ENCODE measurements at regions not wholly inside any gene's neighbourhood (a gene's known extent, or its start where the extent isn't known, plus 50 kb on each side); places are given as distances from the start of the nearest gene placed in this dataset.

DNA sequence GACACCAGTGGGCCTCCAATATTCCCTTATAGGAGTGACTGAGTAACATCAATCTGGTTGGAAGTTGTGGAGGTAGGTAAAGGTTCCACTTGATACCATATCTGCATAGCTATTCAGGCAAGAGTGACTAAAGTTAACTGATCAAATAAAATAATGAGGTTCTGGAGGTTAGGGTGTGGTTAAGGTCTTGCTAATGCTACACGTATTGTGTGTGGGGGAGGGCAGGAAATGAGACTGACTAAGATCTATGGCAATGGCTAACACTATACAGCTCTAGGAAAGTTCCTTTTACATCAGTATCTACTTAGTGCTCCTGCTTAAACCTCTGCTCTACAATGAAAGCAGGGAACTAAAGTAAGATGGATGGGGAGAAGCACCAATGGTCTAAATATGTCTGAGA lies 149.1 kb upstream of the MGAT5 start:
- DNase-seq: no peak
- intact Hi-C loops (cut with DNase I): no loop called here

DNA sequence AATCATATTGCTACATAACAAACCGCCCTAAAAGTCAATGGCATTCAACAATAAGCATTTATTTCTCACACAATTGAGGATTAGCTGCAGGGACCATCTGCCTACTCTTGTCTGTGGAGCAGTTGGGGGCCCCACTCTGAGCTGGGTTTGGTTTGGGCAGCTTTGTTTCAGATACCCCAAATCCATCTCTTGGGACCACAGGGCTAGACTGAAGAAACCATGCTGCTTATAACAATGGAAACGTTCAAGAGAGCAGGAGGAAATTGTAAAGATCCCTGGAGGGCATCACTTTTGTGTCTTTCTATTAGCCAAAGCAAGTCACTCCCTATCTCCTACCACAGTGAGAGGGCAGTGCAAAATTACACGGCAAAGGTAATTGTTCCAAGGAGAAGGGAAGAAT lies 146.5 kb upstream of the MGAT5 start:
- DNase-seq: no peak
- intact Hi-C loops (cut with DNase I): no loop called here

GRCh38 chr2:134108113-134108512 lies 145.8 kb upstream of the MGAT5 start:
- peak in 2 of 42 donors; percentile 14 to 17 for DNase-seq
- intact Hi-C loops (cut with DNase I): no loop called here

GRCh38 chr2:134109246-134109645 lies 144.6 kb upstream of the MGAT5 start:
- no peak for DNase-seq
- intact Hi-C loops (cut with DNase I): no loop called here

GRCh38 chr2:134109725-134110124 lies 144.1 kb upstream of the MGAT5 start:
- intact Hi-C loops (cut with DNase I): no loop called here
- no peak for DNase-seq

GRCh38 chr2:134110532-134110931 lies 143.3 kb upstream of the MGAT5 start:
- no peak for DNase-seq
- intact Hi-C loops (cut with DNase I): no loop called here

GRCh38 chr2:134117676-134118075 lies 136.2 kb upstream of the MGAT5 start:
- intact Hi-C loops (cut with DNase I): loop anchor here (2.0 to 5.0 kb wide), 2 partner anchors 130 to 295 kb away; no protein-coding TSS in a partner anchor
- DNase-seq: no peak

DNA sequence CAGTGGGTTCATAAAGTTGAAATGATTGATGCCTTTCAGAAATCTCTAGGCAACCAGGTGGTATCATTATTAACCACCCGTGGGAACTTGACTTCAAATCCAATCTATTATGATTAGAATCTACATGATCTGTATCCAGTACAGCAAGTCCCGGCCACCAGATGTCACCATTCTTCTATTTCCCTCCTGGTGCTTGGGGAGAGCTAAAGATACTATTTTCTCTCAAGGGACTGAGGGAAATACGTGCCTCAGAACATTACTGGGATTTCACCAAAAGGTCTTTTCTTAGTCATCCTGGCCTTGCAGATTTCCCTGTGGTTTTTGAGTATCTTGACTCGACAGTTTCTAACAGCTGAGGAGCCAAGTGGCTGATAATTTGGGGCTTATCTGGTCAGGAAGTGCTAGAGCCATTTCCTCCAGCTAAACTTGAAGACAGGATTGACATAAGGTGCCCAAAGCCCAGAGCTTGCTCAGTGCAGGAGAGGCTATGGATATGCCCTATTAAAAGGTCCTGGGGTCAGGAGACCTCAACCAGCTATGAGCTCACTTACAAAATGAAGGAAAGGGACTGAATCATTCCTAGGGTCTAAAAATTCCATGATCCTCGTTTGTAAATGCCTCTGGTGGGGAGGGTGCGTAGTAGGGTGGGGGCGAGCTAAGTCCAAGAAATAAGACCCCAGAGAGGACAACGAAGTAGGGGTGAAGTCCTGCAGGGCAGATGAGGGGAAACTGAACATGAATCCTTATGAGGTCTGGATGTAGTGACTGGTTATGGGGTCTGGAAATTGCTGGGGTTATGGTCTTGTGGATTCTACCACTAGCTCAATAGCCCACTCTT lies 135.4 kb upstream of the MGAT5 start:
- DNase-seq: peak; percentile 68 to 98 (median 92)
- intact Hi-C loops (cut with DNase I): loop anchor here (2.0 to 5.0 kb wide), 2 partner anchors 129 to 294 kb away; no protein-coding TSS in a partner anchor

GRCh38 chr2:134119117-134119712 lies 134.7 kb upstream of the MGAT5 start:
- intact Hi-C loops (cut with DNase I): loop anchor here (2.0 to 5.0 kb wide), 2 partner anchors 128 to 294 kb away; no protein-coding TSS in a partner anchor

DNA sequence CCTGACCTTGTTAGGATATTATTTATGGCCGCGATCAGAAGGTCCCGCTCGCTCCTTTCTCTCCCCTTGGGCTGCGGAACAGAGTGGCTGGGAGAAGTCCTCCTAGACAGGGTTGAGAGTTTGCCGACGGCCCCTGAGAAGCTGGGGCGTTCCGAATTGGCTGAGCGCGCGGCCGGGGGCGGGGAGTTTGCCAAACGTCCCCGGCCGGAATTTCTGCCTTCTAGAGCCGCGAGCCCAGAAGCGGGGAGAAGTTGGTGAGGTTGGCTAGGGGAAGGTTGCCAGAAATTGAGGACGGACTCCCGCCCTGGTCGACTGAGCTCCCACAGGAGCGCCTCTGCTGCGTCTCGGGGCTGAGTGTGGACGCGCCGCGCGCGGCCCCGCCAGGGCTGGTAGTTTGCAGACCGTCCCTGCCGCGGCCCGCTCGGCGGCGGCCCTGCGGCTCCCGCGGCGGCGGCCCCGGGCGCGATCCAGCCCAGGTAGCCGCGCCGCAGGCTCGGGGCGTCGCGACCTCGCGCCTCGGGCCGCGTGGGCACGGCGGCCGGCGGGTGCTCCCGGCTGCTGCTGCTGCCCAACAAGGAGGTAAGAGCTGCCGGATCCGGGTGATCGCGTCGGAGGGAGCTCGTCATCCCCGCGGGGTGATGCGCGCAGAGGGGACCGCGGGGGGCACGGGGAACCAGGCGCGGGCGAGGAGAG lies 134.0 kb upstream of the MGAT5 start:
- DNase-seq: peak; percentile 78 to 97 (median 92)
- intact Hi-C loops (cut with DNase I): loop anchor here (2.0 to 5.0 kb wide), 3 partner anchors 127 to 797 kb away; partner anchors contain the start of gene CCNT2

More at GRCh38 chr2:134119117-134119712, 134.7 kb upstream of the MGAT5 start:
- DNase-seq: no peak

- DNase-seq: peak in 6 of 42 donors; percentile 11 to 50 (median 36)
Measured at GRCh38 chr2:134120406-134120732, 133.5 kb upstream of the MGAT5 start.

GRCh38 chr2:134120733-134121630 lies 132.9 kb upstream of the MGAT5 start:
- DNase-seq: peak in 41 of 42 donors; percentile 35 to 87 (median 73)
- intact Hi-C loops (cut with DNase I): loop anchor here (5.0 kb wide), 1 partner anchor 796 kb away; the partner anchor contains the start of gene CCNT2

More at GRCh38 chr2:134120406-134120732, 133.5 kb upstream of the MGAT5 start:
- intact Hi-C loops (cut with DNase I): loop anchor here (5.0 kb wide), 1 partner anchor 797 kb away; the partner anchor contains the start of gene CCNT2

- intact Hi-C loops (cut with DNase I): loop anchor here (5.0 kb wide), 1 partner anchor 795 kb away; the partner anchor contains the start of gene CCNT2
- DNase-seq: peak in 1 of 42 donors; percentile 19
Measured at GRCh38 chr2:134122610-134123009, 131.3 kb upstream of the MGAT5 start.

- intact Hi-C loops (cut with DNase I): loop anchor here (5.0 kb wide), 1 partner anchor 794 kb away; the partner anchor contains the start of gene CCNT2
- no peak for DNase-seq
Measured at GRCh38 chr2:134123332-134123731, 130.5 kb upstream of the MGAT5 start.

GRCh38 chr2:134124047-134124753 lies 129.7 kb upstream of the MGAT5 start:
- no peak for DNase-seq
- intact Hi-C loops (cut with DNase I): loop anchor here (5.0 kb wide), 1 partner anchor 793 kb away; the partner anchor contains the start of gene CCNT2

GRCh38 chr2:134127496-134127895 lies 126.4 kb upstream of the MGAT5 start:
- DNase-seq: peak in 9 of 42 donors; percentile 11 to 66 (median 36)
- intact Hi-C loops (cut with DNase I): no loop called here

DNA sequence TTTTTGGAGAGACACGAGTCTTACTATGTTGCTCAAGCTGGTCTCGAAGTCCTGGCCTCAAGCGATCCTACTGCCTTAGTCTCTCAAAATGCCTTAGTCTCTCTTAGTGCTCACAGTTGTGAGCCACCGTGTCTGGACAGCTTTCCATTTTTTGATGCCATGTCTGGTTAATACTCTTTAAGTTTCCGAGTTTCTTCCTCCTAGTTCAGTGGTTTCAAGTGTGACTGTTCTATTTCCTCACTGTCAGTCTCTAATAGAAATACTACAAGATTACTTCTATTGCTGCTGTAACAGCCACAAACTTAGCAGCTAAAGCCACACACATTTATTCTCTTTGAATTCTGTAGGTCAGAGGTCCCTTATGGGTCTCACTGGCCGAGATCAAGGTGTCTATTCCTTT lies 125.1 kb upstream of the MGAT5 start:
- intact Hi-C loops (cut with DNase I): no loop called here
- no peak for DNase-seq

Data from head of caudate nucleus (tissue), 42 donors.